BE2C (cell line): ENCODE measurements at regions not wholly inside any gene's neighbourhood (a gene's known extent, or its start where the extent isn't known, plus 50 kb on each side); places are given as distances from the start of the nearest gene placed in this dataset.

Source experiments
- DNase-seq: peaks from one replicate; pipeline ENCODE4 v3.0.0-alpha.2; 2020
- H3K27me3 ChIP-seq: fragments of 250-450 bp; sonication (Bioruptor Pico); 2 replicates; pipeline ENCODE4 v1.5.1; 2020; ENCODE audit warnings: mild to moderate bottlenecking
- H3K36me3 ChIP-seq: fragments of 250-450 bp; sonication (Bioruptor Pico); 2 replicates; pipeline ENCODE4 v1.5.1; 2020; ENCODE audit warnings: mild to moderate bottlenecking
- H3K4me1 ChIP-seq: fragments of 250-450 bp; sonication (Bioruptor Pico); 2 replicates; pipeline ENCODE4 v1.5.1; 2020
- H3K4me3 ChIP-seq: 2 replicates; pipeline ENCODE4 v1.5.1; 2011; ENCODE audit warnings: low read depth, low read length
- H3K9me3 ChIP-seq: fragments of 250-450 bp; sonication (Bioruptor Pico); 2 replicates; pipeline ENCODE4 v1.5.1; 2020
- CTCF ChIP-seq: IDR thresholded peaks from 2 replicates; pipeline ENCODE4 v1.5.1; 2012; ENCODE audit warnings: mild to moderate bottlenecking, low read depth, low read length

- Histone ChIP-seq H3K36me3 (no peaks in the 10 kb centered on the region), H3K27me3 (no peaks in the 10 kb centered on the region)
Observed at GRCh38 chr6:165848086-165848426, 185.0 kb upstream of the PDE10A start.

GRCh38 chr6:165847407-165848085 is 184.5 kb upstream of the PDE10A start:
- no peak overlapping the region for H3K4me3 ChIP-seq
- no peak for DNase-seq
- no peaks in the 10 kb centered on the region for H3K36me3 ChIP-seq
- H3K27me3 ChIP-seq, result no peaks in the 10 kb centered on the region
- no peaks in the 10 kb centered on the region for H3K4me1 ChIP-seq
- no peak for TF ChIP-seq CTCF
- H3K9me3 ChIP-seq, result no peaks in the 10 kb centered on the region

More at GRCh38 chr6:165848086-165848426, 185.0 kb upstream of the PDE10A start:
- no peak for DNase-seq
- Histone ChIP-seq H3K4me3 (no peak overlapping the region), H3K9me3 (no peaks in the 10 kb centered on the region), H3K4me1 (no peaks in the 10 kb centered on the region)
- TF ChIP-seq CTCF, result peak; percentile 31; the same call in 1 of the 2 replicates

- no peaks in the 10 kb centered on the region for H3K27me3 ChIP-seq
- H3K4me1 ChIP-seq, result no peaks in the 10 kb centered on the region
- H3K9me3 ChIP-seq, result no peaks in the 10 kb centered on the region
- no peak for TF ChIP-seq CTCF
- DNase-seq, result no peak
- no peak overlapping the region for H3K4me3 ChIP-seq
- H3K36me3 ChIP-seq, result no peaks in the 10 kb centered on the region
Observed at GRCh38 chr6:165846123-165846966, 183.3 kb upstream of the PDE10A start.

- no peaks in the 10 kb centered on the region for H3K4me1 ChIP-seq
- TF ChIP-seq CTCF, result no peak
- no peak for DNase-seq
- H3K4me3 ChIP-seq, result no peak overlapping the region
- H3K9me3 ChIP-seq, result no peaks in the 10 kb centered on the region
- no peaks in the 10 kb centered on the region for H3K27me3 ChIP-seq
- no peaks in the 10 kb centered on the region for H3K36me3 ChIP-seq
Observed at GRCh38 chr6:165845493-165845892, 182.5 kb upstream of the PDE10A start.

GRCh38 chr6:165844801-165845364 is 181.8 kb upstream of the PDE10A start:
- H3K4me1 ChIP-seq, result no peaks in the 10 kb centered on the region
- H3K9me3 ChIP-seq, result no peaks in the 10 kb centered on the region
- no peak overlapping the region for H3K4me3 ChIP-seq
- no peaks in the 10 kb centered on the region for H3K36me3 ChIP-seq
- DNase-seq, result no peak
- H3K27me3 ChIP-seq, result no peaks in the 10 kb centered on the region
- no peak for TF ChIP-seq CTCF

- H3K27me3 ChIP-seq, result no peaks in the 10 kb centered on the region
Observed at GRCh38 chr6:165844232-165844631, 181.2 kb upstream of the PDE10A start.

More at GRCh38 chr6:165844232-165844631, 181.2 kb upstream of the PDE10A start:
- TF ChIP-seq CTCF, result no peak
- Histone ChIP-seq H3K36me3 (no peaks in the 10 kb centered on the region), H3K4me1 (no peaks in the 10 kb centered on the region), H3K4me3 (no peak overlapping the region), H3K9me3 (no peaks in the 10 kb centered on the region)
- DNase-seq, result no peak
